Astrocyte (in vitro differentiated cells and primary cell): ENCODE measurements at regions not wholly inside any gene's neighbourhood (a gene's known extent, or its start where the extent isn't known, plus 50 kb on each side); places are given as distances from the start of the nearest gene placed in this dataset.

ENCODE experiments used
- EZH2 ChIP-seq: IDR thresholded peaks from 2 replicates; pipeline ENCODE4 v1.6.1; 2012; ENCODE audit warnings: mild to moderate bottlenecking, low read length, inconsistent platforms; ENCODE audit not compliant: insufficient read depth
- TF ChIP-seq, protein P1 (sequence below): IDR thresholded peaks from 2 replicates; pipeline ENCODE4 v1.5.1; 2011; ENCODE audit warnings: low read depth, mild to moderate bottlenecking, inconsistent platforms, low read length, moderate library complexity; ENCODE audit not compliant: insufficient read depth

DNA sequence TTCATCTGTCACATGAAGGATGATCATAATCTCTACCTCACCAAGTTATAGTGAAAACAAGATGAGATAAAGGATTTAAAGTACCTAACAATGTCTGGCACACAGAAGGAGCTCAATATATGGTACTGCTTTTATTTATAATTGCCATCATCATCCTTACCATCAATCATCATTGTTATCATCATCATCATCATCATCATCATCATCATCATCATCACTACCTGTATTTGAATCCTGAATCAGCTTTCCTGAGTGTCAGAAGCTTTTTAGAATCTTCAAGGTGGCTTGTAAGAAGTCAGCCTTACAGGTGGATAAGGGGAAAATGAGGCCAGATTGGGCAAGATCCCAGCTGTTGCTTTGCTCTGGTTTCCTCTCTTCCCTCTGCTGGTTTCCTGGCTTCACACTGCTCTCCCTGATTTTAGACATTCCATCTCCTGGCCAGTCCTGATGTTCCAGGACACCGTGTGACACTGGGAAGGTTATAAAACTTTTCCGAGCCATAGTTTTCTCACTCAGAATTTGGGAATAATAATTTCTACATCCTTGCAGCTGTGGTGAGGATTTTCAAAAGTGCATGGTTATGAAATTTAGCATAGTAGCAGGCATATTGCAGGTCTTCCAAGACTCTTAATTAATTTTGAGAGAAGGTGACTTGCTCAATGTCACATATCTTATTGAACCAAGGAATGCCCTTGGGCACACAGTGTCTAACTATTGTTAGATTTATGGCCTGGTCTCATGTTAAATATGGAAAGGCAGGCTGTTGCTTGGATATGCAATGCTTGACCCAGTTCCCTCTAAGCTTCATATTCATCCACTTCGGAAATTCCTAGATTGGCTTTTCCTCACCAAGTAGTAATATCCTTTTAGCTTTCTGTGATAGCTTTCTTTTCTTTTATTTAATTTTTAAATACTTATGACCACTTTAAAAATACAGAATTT, 160.7 kb downstream of the TMEM38B start:
- TF ChIP-seq, protein P1, sequence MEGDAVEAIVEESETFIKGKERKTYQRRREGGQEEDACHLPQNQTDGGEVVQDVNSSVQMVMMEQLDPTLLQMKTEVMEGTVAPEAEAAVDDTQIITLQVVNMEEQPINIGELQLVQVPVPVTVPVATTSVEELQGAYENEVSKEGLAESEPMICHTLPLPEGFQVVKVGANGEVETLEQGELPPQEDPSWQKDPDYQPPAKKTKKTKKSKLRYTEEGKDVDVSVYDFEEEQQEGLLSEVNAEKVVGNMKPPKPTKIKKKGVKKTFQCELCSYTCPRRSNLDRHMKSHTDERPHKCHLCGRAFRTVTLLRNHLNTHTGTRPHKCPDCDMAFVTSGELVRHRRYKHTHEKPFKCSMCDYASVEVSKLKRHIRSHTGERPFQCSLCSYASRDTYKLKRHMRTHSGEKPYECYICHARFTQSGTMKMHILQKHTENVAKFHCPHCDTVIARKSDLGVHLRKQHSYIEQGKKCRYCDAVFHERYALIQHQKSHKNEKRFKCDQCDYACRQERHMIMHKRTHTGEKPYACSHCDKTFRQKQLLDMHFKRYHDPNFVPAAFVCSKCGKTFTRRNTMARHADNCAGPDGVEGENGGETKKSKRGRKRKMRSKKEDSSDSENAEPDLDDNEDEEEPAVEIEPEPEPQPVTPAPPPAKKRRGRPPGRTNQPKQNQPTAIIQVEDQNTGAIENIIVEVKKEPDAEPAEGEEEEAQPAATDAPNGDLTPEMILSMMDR, result no peak
- no peak for TF ChIP-seq EZH2
